ENCODE measurements at regions not wholly inside any gene's neighbourhood (a gene's known extent, or its start where the extent isn't known, plus 50 kb on each side); places are given as distances from the start of the nearest gene placed in this dataset.

- Mint-ChIP-seq H3K36me3 (ENCODE audit: unreplicated experiment) (no peaks in the 10 kb centered on the region), H3K27ac (ENCODE audit: unreplicated experiment) (no peak overlapping the region), H3K9me3 (ENCODE audit: unreplicated experiment) (no peaks in the 10 kb centered on the region), H3K27me3 (ENCODE audit: unreplicated experiment) (peaks cover 5% of the 10 kb centered on the region), H3K4me1 (ENCODE audit: unreplicated experiment) (peaks cover 6% of the 10 kb centered on the region), H3K4me3 (ENCODE audit: unreplicated experiment) (no peak overlapping the region)
- no peak for DNase-seq (ENCODE audit: extremely low spot score, unreplicated experiment)
- TF ChIP-seq, protein P1, sequence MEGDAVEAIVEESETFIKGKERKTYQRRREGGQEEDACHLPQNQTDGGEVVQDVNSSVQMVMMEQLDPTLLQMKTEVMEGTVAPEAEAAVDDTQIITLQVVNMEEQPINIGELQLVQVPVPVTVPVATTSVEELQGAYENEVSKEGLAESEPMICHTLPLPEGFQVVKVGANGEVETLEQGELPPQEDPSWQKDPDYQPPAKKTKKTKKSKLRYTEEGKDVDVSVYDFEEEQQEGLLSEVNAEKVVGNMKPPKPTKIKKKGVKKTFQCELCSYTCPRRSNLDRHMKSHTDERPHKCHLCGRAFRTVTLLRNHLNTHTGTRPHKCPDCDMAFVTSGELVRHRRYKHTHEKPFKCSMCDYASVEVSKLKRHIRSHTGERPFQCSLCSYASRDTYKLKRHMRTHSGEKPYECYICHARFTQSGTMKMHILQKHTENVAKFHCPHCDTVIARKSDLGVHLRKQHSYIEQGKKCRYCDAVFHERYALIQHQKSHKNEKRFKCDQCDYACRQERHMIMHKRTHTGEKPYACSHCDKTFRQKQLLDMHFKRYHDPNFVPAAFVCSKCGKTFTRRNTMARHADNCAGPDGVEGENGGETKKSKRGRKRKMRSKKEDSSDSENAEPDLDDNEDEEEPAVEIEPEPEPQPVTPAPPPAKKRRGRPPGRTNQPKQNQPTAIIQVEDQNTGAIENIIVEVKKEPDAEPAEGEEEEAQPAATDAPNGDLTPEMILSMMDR (IDR thresholded peaks at IDR 0.05) = no peak
Measured at GRCh38 chr6:45830441-45831139, 185.1 kb downstream of the CLIC5 start.

DNA sequence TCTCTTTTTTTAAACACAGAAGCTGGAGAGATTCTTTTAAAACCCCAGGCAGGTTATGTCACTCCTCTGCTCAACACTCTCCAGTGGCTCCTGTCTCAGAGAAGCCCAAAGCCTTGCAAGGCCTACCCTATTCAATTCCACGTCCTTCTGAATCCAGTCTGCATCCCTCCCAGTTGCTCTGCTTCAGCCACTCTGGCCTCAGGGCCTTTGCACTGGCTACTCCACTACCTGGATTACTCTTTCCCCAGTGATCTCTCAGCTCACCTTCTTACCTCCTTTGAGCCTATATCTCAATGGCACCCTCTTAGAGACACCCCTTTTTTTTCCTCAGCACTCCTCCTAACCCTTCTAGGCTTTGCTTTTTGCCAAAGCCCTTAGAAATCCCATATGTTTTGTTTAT lies 185.8 kb downstream of the CLIC5 start:
- TF ChIP-seq, protein P1 (IDR thresholded peaks at IDR 0.05) = no peak
- H3K27me3 Mint-ChIP-seq (ENCODE audit: unreplicated experiment) = peaks cover 7% of the 10 kb centered on the region
- no peaks in the 10 kb centered on the region for H3K9me3 Mint-ChIP-seq (ENCODE audit: unreplicated experiment)
- DNase-seq (ENCODE audit: extremely low spot score, unreplicated experiment) = no peak
- H3K4me3 Mint-ChIP-seq (ENCODE audit: unreplicated experiment) = no peak overlapping the region
- no peaks in the 10 kb centered on the region for H3K36me3 Mint-ChIP-seq (ENCODE audit: unreplicated experiment)
- no peak overlapping the region for H3K27ac Mint-ChIP-seq (ENCODE audit: unreplicated experiment)
- H3K4me1 Mint-ChIP-seq (ENCODE audit: unreplicated experiment) = peaks cover 6% of the 10 kb centered on the region

DNA sequence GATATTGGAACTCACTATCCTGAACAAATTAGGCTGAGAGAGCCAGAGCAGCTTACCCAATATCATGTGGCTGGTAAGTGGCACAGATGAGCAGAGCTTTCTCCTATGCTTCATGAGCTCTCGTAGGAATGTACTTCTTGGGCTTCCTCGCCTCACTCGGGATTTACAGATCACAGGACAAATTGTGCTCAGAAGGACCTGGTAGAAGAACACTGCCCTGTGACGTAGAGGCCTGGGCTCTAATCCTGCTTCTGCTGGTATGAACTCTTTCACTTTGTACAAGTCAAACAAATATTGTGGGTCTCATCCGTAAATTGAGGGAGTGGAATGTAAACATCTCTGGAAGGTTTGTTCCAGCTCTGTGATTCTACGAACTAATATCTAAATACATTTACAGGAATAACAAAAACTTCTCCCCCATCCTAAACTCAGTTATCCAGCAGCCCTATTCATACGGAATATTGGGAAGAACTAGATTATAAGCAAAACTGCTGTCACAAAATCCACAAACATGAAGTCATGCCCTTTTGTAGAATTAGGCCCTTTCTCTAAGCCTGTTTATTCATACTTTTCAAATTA lies 187.6 kb downstream of the CLIC5 start:
- H3K36me3 Mint-ChIP-seq (ENCODE audit: unreplicated experiment) = no peaks in the 10 kb centered on the region
- no peaks in the 10 kb centered on the region for H3K9me3 Mint-ChIP-seq (ENCODE audit: unreplicated experiment)
- no peak overlapping the region for H3K27ac Mint-ChIP-seq (ENCODE audit: unreplicated experiment)
- TF ChIP-seq, protein P1 (IDR thresholded peaks at IDR 0.05) = no peak
- no peak for DNase-seq (ENCODE audit: extremely low spot score, unreplicated experiment)
- H3K4me3 Mint-ChIP-seq (ENCODE audit: unreplicated experiment) = no peak overlapping the region
- peaks cover 13% of the 10 kb centered on the region for H3K27me3 Mint-ChIP-seq (ENCODE audit: unreplicated experiment)
- H3K4me1 Mint-ChIP-seq (ENCODE audit: unreplicated experiment) = peaks cover 6% of the 10 kb centered on the region

DNA sequence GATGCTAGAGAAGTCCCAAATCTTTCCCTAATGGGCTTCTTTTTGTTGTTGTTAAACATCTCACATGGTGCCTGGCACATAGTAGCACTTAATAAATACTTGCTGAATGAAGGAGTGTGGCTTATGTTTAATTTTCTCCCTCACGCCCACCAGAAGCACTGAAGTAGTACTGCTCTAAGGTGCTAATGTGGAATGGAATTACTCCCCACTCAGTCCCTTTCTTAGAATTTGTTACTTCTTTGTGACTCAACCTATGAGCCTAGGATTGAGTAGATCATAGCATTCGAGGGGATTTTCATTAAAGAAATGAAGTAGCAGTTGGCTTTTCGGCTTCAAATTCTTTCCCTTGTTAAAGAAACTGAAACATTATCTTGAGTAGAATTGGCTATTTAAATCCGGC lies 192.8 kb downstream of the CLIC5 start:
- Mint-ChIP-seq H3K36me3 (ENCODE audit: unreplicated experiment) (no peaks in the 10 kb centered on the region), H3K9me3 (ENCODE audit: unreplicated experiment) (peaks cover 5% of the 10 kb centered on the region), H3K27ac (ENCODE audit: unreplicated experiment) (no peak overlapping the region), H3K27me3 (ENCODE audit: unreplicated experiment) (peaks cover 16% of the 10 kb centered on the region), H3K4me1 (ENCODE audit: unreplicated experiment) (no peaks in the 10 kb centered on the region), H3K4me3 (ENCODE audit: unreplicated experiment) (no peak overlapping the region)
- no peak for DNase-seq (ENCODE audit: extremely low spot score, unreplicated experiment)
- TF ChIP-seq, protein P1 (IDR thresholded peaks at IDR 0.05) = no peak

DNA sequence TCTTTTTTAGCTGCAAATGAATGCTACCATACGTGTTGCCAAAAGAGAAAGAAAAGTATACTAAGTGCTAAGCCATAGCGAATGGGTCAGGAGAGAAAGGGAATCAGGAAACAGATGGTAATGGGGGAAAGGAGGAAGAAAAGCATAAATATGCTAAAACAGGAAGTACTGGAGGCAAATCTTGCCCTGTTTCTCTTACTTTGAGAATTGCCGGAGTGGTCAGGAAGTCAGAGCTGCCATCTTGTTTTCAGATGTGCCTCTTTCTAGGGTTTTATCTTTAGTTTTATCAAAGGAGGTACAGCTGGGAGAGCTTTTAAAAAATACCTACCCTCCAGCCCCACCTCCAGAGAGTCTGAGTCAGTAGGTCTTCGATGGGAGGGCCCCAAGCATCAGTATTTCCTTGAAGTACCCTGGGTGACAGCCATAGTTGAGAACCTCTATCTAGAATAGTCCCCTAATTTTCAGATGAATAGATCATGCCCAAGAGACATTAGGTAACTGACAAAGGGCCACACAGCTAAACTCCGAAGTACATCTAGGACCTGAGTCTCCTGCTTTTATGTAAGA lies 193.3 kb downstream of the CLIC5 start:
- Mint-ChIP-seq H3K27ac (ENCODE audit: unreplicated experiment) (no peak overlapping the region), H3K4me3 (ENCODE audit: unreplicated experiment) (no peak overlapping the region), H3K27me3 (ENCODE audit: unreplicated experiment) (peaks cover 16% of the 10 kb centered on the region), H3K9me3 (ENCODE audit: unreplicated experiment) (peaks cover 5% of the 10 kb centered on the region), H3K4me1 (ENCODE audit: unreplicated experiment) (no peaks in the 10 kb centered on the region), H3K36me3 (ENCODE audit: unreplicated experiment) (no peaks in the 10 kb centered on the region)
- no peak for DNase-seq (ENCODE audit: extremely low spot score, unreplicated experiment)
- TF ChIP-seq, protein P1 (IDR thresholded peaks at IDR 0.05) = no peak

Measured in osteocyte (in vitro differentiated cells).